Upper lobe of left lung (tissue), 6 donors: ENCODE measurements at regions not wholly inside any gene's neighbourhood (a gene's known extent, or its start where the extent isn't known, plus 50 kb on each side); places are given as distances from the start of the nearest gene placed in this dataset.

Experiments
- ATAC-seq, 2 donors: fragments of 200-7000 bp; cut with Tn5 transposase; one replicate each; pipeline ENCODE4 v1.9.1; 2022; ENCODE audit warnings: mild to moderate bottlenecking in 2 of 2, moderate library complexity in 2 of 2; ENCODE audit not compliant: low FRiP score in 2 of 2
- DNase-seq, 2 donors: peaks; one replicate each; pipeline ENCODE4 v3.0.0-alpha.2; 2019 to 2020
- H3K27ac ChIP-seq, 4 donors: fragments of 200-600 bp; sonication (generic); one replicate each; pipeline ENCODE4 v1.5.1; 2016 to 2019
- H3K27me3 ChIP-seq, 4 donors: fragments of 200-600 bp; sonication (generic); one replicate each; pipeline ENCODE4 v1.5.1; 2017 to 2019
- H3K36me3 ChIP-seq, 4 donors: fragments of 200-600 bp; sonication (generic); one replicate each; pipeline ENCODE4 v1.5.1; 2016 to 2019
- H3K4me1 ChIP-seq, 4 donors: fragments of 200-600 bp; sonication (generic); one replicate each; pipeline ENCODE4 v1.5.1; 2018 to 2019
- H3K4me3 ChIP-seq, 4 donors: fragments of 200-600 bp; sonication (generic); one replicate each; pipeline ENCODE4 v1.5.1; 2017 to 2019; ENCODE audit warnings: mild to moderate bottlenecking in 2 of 4, moderate library complexity in 1 of 4
- H3K9me3 ChIP-seq, 4 donors: fragments of 200-600 bp; sonication (generic); one replicate each; pipeline ENCODE4 v1.5.1; 2018 to 2019
- CTCF ChIP-seq, 6 experiments: fragments of 450-650 bp in 4 of 6; fragments of 200-600 bp in 2 of 6; sonication (generic) in 2 of 6; IDR thresholded peaks; one replicate each; pipeline ENCODE4 v1.5.1; 2016 to 2019; ENCODE audit warnings: antibody characterized with exemption in 6 of 6
- EP300 ChIP-seq, 4 donors: sonication (generic); formaldehyde crosslinking; IDR thresholded peaks; one replicate each; pipeline ENCODE4 v1.5.1; 2017; ENCODE audit warnings: antibody characterized with exemption in 4 of 4, control low read depth in 2 of 4
- POLR2A ChIP-seq, 4 donors: fragments of 450-650 bp; IDR thresholded peaks; one replicate each; pipeline ENCODE4 v1.5.1; 2016 to 2017; ENCODE audit warnings: antibody characterized with exemption in 4 of 4, mild to moderate bottlenecking in 2 of 4
- POLR2AphosphoS5 ChIP-seq, 2 donors: sonication (generic); formaldehyde crosslinking; IDR thresholded peaks; one replicate each; pipeline ENCODE4 v1.5.1; 2017; ENCODE audit warnings: antibody characterized with exemption in 2 of 2
- WGBS, 2 donors: methylation state at CpG; one replicate each; pipeline ENCODE4 v1.1.5; 2017 to 2018; 5-methylcytosine and 5-hydroxymethylcytosine counted together
- donor health status: DM: no; HTN: no; CAD: no; lungs with moderate emphysema.
- donor health status: DM: no; HTN: yes; CAD: no; lungs with severe emphysema.

GRCh38 chr13:52961987-52962386, 66.6 kb upstream of the OLFM4 start:
- 34 to 49% methylated on average over 4 of the region's 4 CpGs for WGBS, 2 donors
- Histone ChIP-seq H3K27me3 (no peaks in the 10 kb centered on the region), H3K27ac (no peak overlapping the region), H3K9me3 (no peaks in the 10 kb centered on the region), H3K4me3 (no peak overlapping the region), H3K4me1 (no peaks in the 10 kb centered on the region), H3K36me3 (no peaks in the 10 kb centered on the region)
- ATAC-seq (no peak), DNase-seq (no peak)
- no peak for TF ChIP-seq POLR2AphosphoS5 (IDR thresholded peaks at IDR 0.05)
- no peak for TF ChIP-seq EP300 (IDR thresholded peaks at IDR 0.05)
- TF ChIP-seq POLR2A (IDR thresholded peaks at IDR 0.05), result no peak
- TF ChIP-seq CTCF (IDR thresholded peaks at IDR 0.05), result no peak

- Histone ChIP-seq H3K27me3 (no peaks in the 10 kb centered on the region), H3K27ac (no peak overlapping the region), H3K4me3 (no peak overlapping the region), H3K9me3 (no peaks in the 10 kb centered on the region), H3K4me1 (no peaks in the 10 kb centered on the region), H3K36me3 (no peaks in the 10 kb centered on the region)
- WGBS, 2 donors, result 44 to 55% methylated on average over 3 of the region's 3 CpGs
- DNase-seq (no peak), ATAC-seq (no peak)
- TF ChIP-seq POLR2AphosphoS5 (IDR thresholded peaks at IDR 0.05) (no peak), EP300 (IDR thresholded peaks at IDR 0.05) (no peak), POLR2A (IDR thresholded peaks at IDR 0.05) (no peak), CTCF (IDR thresholded peaks at IDR 0.05) (no peak)
Observed at GRCh38 chr13:52961256-52961910, 67.2 kb upstream of the OLFM4 start.

DNA sequence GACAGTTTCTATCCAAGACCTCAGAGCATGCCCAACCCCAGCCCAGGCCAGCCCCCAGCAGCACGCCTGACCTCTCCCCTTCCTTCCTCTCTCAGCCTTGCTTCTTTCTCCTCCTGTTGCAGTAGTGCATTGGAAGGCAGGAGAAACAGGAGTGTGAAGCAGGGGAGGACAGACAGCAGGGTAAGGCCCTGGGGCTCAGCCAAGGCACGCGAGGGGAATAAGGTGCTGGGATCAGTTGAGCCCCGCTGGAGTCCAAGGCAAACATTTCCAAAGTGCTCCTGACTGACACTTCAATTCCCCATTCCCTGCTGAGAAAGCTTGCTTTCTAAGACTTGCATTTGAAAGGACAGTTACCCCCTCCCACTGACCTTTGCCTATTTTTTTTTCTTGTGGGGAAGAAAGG, 73.1 kb upstream of the OLFM4 start:
- DNase-seq (no peak), ATAC-seq (no peak)
- H3K4me3 ChIP-seq, result no peak overlapping the region
- 22 to 31% methylated on average over 4 of the region's 4 CpGs for WGBS, 2 donors
- no peaks in the 10 kb centered on the region for H3K9me3 ChIP-seq
- no peaks in the 10 kb centered on the region for H3K36me3 ChIP-seq
- H3K27ac ChIP-seq, result no peak overlapping the region
- TF ChIP-seq POLR2AphosphoS5 (IDR thresholded peaks at IDR 0.05) (no peak), POLR2A (IDR thresholded peaks at IDR 0.05) (no peak), EP300 (IDR thresholded peaks at IDR 0.05) (no peak), CTCF (IDR thresholded peaks at IDR 0.05) (no peak)
- H3K4me1 ChIP-seq, result no peaks in the 10 kb centered on the region
- H3K27me3 ChIP-seq, result no peaks in the 10 kb centered on the region

- Histone ChIP-seq H3K27ac (no peak overlapping the region), H3K4me1 (peaks cover 0 to 4% (median 2%) of the 10 kb centered on the region in 4 donors), H3K27me3 (no peaks in the 10 kb centered on the region), H3K9me3 (no peaks in the 10 kb centered on the region), H3K4me3 (no peak overlapping the region), H3K36me3 (no peaks in the 10 kb centered on the region)
- WGBS, 2 donors, result 61 to 63% methylated on average over 2 of the region's 2 CpGs
- DNase-seq (no peak), ATAC-seq (no peak)
- no peak for TF ChIP-seq EP300 (IDR thresholded peaks at IDR 0.05)
- TF ChIP-seq CTCF (IDR thresholded peaks at IDR 0.05), result no peak
- no peak for TF ChIP-seq POLR2AphosphoS5 (IDR thresholded peaks at IDR 0.05)
- no peak for TF ChIP-seq POLR2A (IDR thresholded peaks at IDR 0.05)
Observed at GRCh38 chr13:52954838-52955237, 73.8 kb upstream of the OLFM4 start.

DNA sequence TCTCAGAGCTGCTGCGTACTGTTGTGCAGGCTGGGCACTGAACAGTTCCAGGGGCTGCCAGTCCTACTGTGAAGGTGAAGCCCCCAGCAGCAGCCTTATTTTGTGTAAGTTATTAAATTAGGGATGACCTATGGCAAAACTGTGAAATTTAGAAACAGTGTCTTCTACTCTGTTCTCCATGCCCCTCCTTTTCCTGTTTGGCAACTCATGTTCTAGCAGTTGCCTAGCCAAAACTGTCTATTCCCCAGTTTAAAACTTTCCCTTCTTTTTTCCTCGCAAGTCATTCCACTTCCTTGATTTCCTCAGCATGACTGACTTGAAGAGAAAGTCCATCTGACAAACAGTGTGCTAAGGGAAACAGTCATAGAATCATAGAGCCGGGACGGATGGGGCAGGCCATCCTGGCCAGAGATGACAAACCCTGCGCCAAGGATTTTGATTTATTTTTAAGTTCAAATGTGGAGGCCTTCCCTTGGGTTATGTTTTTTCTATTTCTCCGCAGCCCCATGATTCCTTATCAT, 78.1 kb upstream of the OLFM4 start:
- H3K36me3 ChIP-seq, result no peaks in the 10 kb centered on the region
- peaks cover 0 to 10% (median 4%) of the 10 kb centered on the region in 4 donors for H3K4me1 ChIP-seq
- no peaks in the 10 kb centered on the region for H3K9me3 ChIP-seq
- H3K4me3 ChIP-seq, result no peak overlapping the region
- 73 to 79% methylated on average over 6 of the region's 6 CpGs for WGBS, 2 donors
- ATAC-seq (no peak), DNase-seq (no peak)
- H3K27ac ChIP-seq, result no peak overlapping the region
- no peaks in the 10 kb centered on the region for H3K27me3 ChIP-seq
- no peak for TF ChIP-seq POLR2A (IDR thresholded peaks at IDR 0.05)
- TF ChIP-seq EP300 (IDR thresholded peaks at IDR 0.05), result no peak
- no peak for TF ChIP-seq POLR2AphosphoS5 (IDR thresholded peaks at IDR 0.05)
- no peak for TF ChIP-seq CTCF (IDR thresholded peaks at IDR 0.05)
